HEK293 (cell line): ENCODE measurements at regions not wholly inside any gene's neighbourhood (a gene's known extent, or its start where the extent isn't known, plus 50 kb on each side); places are given as distances from the start of the nearest gene placed in this dataset.

ENCODE experiments used
- CTCF ChIA-PET: fragments of 350-600 bp; formaldehyde crosslinking; extraction: SDS; loops from one replicate; lab custom pipeline; 2021; ENCODE audit warnings: antibody characterized with exemption; lab: Yijun Ruan, JAX
- POLR2A ChIA-PET: fragments of 300-600 bp; formaldehyde crosslinking; extraction: SDS; loops from one replicate; lab custom pipeline; 2020; ENCODE audit warnings: antibody characterized with exemption, inconsistent platforms; lab: Yijun Ruan, JAX
- H3K27ac ChIP-seq: fragments of 200-500 bp; sonication (Bioruptor generic); 2 replicates; pipeline ENCODE4 v1.5.1; 2014; ENCODE audit warnings: low read depth, low read length, control low read depth, inconsistent platforms; ENCODE audit errors: extremely low read depth
- H3K36me3 ChIP-seq, 2 experiments: fragments of 200-500 bp in 1 of 2; sonication (Bioruptor generic) in 1 of 2; 1 replicate in 1 of 2; 2 replicates in 1 of 2; pipeline ENCODE4 v1.5.1; 2014 to 2017; ENCODE audit warnings: inconsistent platforms in 2 of 2, low read length in 2 of 2; ENCODE audit not compliant: control insufficient read depth in 2 of 2, insufficient read depth in 1 of 2
- H3K4me1 ChIP-seq: fragments of 200-500 bp; sonication (Bioruptor generic); 2 replicates; pipeline ENCODE4 v1.5.1; 2014; ENCODE audit warnings: mild to moderate bottlenecking, low read length, inconsistent platforms; ENCODE audit not compliant: control insufficient read depth, insufficient read depth
- H3K4me3 ChIP-seq: 2 replicates; pipeline ENCODE4 v1.5.1; 2011; ENCODE audit warnings: low read depth, mild to moderate bottlenecking, control low read depth, low read length, moderate library complexity
- H3K9me3 ChIP-seq: fragments of 200-500 bp; sonication (Bioruptor generic); 2 replicates; pipeline ENCODE4 v1.5.1; 2014; ENCODE audit warnings: low read depth, low read length, inconsistent platforms; ENCODE audit not compliant: control insufficient read depth, insufficient read depth
- SP7 ChIP-seq: fragments of 450-650 bp; formaldehyde crosslinking; IDR thresholded peaks from 2 replicates; pipeline ENCODE4 v1.5.1; 2016; ENCODE audit warnings: missing biosample characterization, missing genetic modification characterization
- TRIM28 ChIP-seq: IDR thresholded peaks from 2 replicates; pipeline ENCODE4 v1.6.1; 2011; ENCODE audit warnings: low read length, control low read depth, borderline replicate concordance
- ZBTB7A ChIP-seq: fragments of 450-650 bp; formaldehyde crosslinking; IDR thresholded peaks from 2 replicates; pipeline ENCODE4 v1.5.1; 2016; ENCODE audit warnings: low read depth, missing biosample characterization, missing genetic modification characterization
- ZFP3 ChIP-seq: fragments of 450-650 bp; formaldehyde crosslinking; IDR thresholded peaks from 2 replicates; pipeline ENCODE4 v1.5.1; 2016; ENCODE audit warnings: low read depth, missing biosample characterization, missing genetic modification characterization
- ZNF155 ChIP-seq: fragments of 450-650 bp; formaldehyde crosslinking; IDR thresholded peaks from 2 replicates; pipeline ENCODE4 v1.5.1; 2016; ENCODE audit warnings: missing biosample characterization, missing genetic modification characterization
- ZNF16 ChIP-seq: fragments of 450-650 bp; formaldehyde crosslinking; IDR thresholded peaks from 2 replicates; pipeline ENCODE4 v1.5.1; 2016; ENCODE audit warnings: low read depth, missing biosample characterization, missing genetic modification characterization
- ZNF560 ChIP-seq: fragments of 450-650 bp; formaldehyde crosslinking; IDR thresholded peaks from 2 replicates; pipeline ENCODE4 v1.5.1; 2017; ENCODE audit warnings: missing biosample characterization, missing genetic modification characterization, borderline replicate concordance
- TF ChIP-seq, protein P1 (sequence below): sonication (generic); formaldehyde crosslinking; IDR thresholded peaks from 2 replicates; pipeline ENCODE4 v1.8.1; 2022; ENCODE audit warnings: mild to moderate bottlenecking, moderate library complexity, missing genetic modification reagents
- TF ChIP-seq, protein P2 (sequence below): fragments of 450-650 bp; formaldehyde crosslinking; IDR thresholded peaks from 2 replicates; pipeline ENCODE4 v1.5.1; 2016; ENCODE audit warnings: missing biosample characterization, missing genetic modification characterization
- TF ChIP-seq, protein P3 (sequence below): fragments of 450-650 bp; formaldehyde crosslinking; conservative IDR thresholded peaks from 2 replicates; pipeline ENCODE4 v1.5.1; 2016; ENCODE audit warnings: low read depth, missing biosample characterization, missing genetic modification characterization
- TF ChIP-seq, protein P4 (sequence below): fragments of 450-650 bp; formaldehyde crosslinking; IDR thresholded peaks from 2 replicates; pipeline ENCODE4 v1.5.1; 2017; ENCODE audit warnings: missing biosample characterization, missing genetic modification characterization
- TF ChIP-seq, protein P5 (sequence below): IDR thresholded peaks from 2 replicates; pipeline ENCODE4 v1.6.1; 2011; ENCODE audit warnings: mild to moderate bottlenecking, low read depth, low read length, borderline replicate concordance
- TF ChIP-seq, protein P6 (sequence below): fragments of 450-650 bp; formaldehyde crosslinking; IDR thresholded peaks from 2 replicates; pipeline ENCODE4 v1.5.1; 2016; ENCODE audit warnings: missing biosample characterization, missing genetic modification characterization
- TF ChIP-seq, protein P7 (sequence below): fragments of 450-650 bp; formaldehyde crosslinking; IDR thresholded peaks from 2 replicates; pipeline ENCODE4 v1.5.1; 2016; ENCODE audit warnings: missing biosample characterization, missing genetic modification characterization

DNA sequence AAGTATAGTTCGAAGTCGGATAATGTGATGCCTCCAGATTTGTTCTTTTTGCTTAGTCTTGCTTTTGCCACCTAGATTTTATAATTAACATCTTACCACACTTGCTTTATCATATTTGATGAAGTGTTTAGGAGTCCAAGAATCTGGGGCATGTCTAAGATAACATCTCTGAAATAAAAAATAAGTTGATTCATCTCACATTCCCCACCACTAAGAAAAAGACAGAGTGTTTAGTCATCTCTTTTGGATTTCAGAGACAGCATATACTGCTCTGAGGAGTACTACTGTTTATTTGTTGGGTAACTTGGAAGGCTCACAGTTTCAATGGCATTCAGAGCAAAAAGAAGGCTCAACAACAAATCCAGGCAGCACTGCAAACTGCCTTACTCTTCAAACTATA, 324.2 kb upstream of the ATP11B start:
- H3K36me3 ChIP-seq, result no peaks in the 10 kb centered on the region
- no peaks in the 10 kb centered on the region for H3K9me3 ChIP-seq
- no peak overlapping the region for H3K27ac ChIP-seq
- H3K4me3 ChIP-seq, result no peak overlapping the region
- ChIA-PET CTCF (interaction anchor here (0.9 kb wide), 1 partner anchor 149 kb away, joined by 4 read pairs; no protein-coding TSS in a partner anchor), POLR2A (no interaction called here)
- H3K4me1 ChIP-seq, result peaks cover 7% of the 10 kb centered on the region
- TF ChIP-seq ZBTB7A (tag by site-specific recombination) (no peak), ZNF155 (no peak), ZNF16 (tag by site-specific recombination) (no peak), TRIM28 (no peak), SP7 (tag by site-specific recombination) (no peak), ZFP3 (tag by site-specific recombination) (no peak), ZNF560 (tag by site-specific recombination) (no peak)
- TF ChIP-seq, protein P1, sequence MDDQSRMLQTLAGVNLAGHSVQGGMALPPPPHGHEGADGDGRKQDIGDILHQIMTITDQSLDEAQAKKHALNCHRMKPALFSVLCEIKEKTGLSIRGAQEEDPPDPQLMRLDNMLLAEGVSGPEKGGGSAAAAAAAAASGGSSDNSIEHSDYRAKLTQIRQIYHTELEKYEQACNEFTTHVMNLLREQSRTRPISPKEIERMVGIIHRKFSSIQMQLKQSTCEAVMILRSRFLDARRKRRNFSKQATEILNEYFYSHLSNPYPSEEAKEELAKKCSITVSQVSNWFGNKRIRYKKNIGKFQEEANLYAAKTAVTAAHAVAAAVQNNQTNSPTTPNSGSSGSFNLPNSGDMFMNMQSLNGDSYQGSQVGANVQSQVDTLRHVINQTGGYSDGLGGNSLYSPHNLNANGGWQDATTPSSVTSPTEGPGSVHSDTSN (CRISPR knock-in tag), result no peak
- TF ChIP-seq, protein P2, sequence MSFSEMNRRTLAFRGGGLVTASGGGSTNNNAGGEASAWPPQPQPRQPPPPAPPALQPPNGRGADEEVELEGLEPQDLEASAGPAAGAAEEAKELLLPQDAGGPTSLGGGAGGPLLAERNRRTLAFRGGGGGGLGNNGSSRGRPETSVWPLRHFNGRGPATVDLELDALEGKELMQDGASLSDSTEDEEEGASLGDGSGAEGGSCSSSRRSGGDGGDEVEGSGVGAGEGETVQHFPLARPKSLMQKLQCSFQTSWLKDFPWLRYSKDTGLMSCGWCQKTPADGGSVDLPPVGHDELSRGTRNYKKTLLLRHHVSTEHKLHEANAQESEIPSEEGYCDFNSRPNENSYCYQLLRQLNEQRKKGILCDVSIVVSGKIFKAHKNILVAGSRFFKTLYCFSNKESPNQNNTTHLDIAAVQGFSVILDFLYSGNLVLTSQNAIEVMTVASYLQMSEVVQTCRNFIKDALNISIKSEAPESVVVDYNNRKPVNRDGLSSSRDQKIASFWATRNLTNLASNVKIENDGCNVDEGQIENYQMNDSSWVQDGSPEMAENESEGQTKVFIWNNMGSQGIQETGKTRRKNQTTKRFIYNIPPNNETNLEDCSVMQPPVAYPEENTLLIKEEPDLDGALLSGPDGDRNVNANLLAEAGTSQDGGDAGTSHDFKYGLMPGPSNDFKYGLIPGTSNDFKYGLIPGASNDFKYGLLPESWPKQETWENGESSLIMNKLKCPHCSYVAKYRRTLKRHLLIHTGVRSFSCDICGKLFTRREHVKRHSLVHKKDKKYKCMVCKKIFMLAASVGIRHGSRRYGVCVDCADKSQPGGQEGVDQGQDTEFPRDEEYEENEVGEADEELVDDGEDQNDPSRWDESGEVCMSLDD (tag by site-specific recombination), result no peak
- TF ChIP-seq, protein P3, sequence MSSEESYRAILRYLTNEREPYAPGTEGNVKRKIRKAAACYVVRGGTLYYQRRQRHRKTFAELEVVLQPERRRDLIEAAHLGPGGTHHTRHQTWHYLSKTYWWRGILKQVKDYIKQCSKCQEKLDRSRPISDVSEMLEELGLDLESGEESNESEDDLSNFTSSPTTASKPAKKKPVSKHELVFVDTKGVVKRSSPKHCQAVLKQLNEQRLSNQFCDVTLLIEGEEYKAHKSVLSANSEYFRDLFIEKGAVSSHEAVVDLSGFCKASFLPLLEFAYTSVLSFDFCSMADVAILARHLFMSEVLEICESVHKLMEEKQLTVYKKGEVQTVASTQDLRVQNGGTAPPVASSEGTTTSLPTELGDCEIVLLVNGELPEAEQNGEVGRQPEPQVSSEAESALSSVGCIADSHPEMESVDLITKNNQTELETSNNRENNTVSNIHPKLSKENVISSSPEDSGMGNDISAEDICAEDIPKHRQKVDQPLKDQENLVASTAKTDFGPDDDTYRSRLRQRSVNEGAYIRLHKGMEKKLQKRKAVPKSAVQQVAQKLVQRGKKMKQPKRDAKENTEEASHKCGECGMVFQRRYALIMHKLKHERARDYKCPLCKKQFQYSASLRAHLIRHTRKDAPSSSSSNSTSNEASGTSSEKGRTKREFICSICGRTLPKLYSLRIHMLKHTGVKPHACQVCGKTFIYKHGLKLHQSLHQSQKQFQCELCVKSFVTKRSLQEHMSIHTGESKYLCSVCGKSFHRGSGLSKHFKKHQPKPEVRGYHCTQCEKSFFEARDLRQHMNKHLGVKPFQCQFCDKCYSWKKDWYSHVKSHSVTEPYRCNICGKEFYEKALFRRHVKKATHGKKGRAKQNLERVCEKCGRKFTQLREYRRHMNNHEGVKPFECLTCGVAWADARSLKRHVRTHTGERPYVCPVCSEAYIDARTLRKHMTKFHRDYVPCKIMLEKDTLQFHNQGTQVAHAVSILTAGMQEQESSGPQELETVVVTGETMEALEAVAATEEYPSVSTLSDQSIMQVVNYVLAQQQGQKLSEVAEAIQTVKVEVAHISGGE (tag by site-specific recombination), result no peak
- TF ChIP-seq, protein P4, sequence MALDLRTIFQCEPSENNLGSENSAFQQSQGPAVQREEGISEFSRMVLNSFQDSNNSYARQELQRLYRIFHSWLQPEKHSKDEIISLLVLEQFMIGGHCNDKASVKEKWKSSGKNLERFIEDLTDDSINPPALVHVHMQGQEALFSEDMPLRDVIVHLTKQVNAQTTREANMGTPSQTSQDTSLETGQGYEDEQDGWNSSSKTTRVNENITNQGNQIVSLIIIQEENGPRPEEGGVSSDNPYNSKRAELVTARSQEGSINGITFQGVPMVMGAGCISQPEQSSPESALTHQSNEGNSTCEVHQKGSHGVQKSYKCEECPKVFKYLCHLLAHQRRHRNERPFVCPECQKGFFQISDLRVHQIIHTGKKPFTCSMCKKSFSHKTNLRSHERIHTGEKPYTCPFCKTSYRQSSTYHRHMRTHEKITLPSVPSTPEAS, result no peak
- TF ChIP-seq, protein P5, sequence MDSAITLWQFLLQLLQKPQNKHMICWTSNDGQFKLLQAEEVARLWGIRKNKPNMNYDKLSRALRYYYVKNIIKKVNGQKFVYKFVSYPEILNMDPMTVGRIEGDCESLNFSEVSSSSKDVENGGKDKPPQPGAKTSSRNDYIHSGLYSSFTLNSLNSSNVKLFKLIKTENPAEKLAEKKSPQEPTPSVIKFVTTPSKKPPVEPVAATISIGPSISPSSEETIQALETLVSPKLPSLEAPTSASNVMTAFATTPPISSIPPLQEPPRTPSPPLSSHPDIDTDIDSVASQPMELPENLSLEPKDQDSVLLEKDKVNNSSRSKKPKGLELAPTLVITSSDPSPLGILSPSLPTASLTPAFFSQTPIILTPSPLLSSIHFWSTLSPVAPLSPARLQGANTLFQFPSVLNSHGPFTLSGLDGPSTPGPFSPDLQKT, result no peak
- TF ChIP-seq, protein P6, sequence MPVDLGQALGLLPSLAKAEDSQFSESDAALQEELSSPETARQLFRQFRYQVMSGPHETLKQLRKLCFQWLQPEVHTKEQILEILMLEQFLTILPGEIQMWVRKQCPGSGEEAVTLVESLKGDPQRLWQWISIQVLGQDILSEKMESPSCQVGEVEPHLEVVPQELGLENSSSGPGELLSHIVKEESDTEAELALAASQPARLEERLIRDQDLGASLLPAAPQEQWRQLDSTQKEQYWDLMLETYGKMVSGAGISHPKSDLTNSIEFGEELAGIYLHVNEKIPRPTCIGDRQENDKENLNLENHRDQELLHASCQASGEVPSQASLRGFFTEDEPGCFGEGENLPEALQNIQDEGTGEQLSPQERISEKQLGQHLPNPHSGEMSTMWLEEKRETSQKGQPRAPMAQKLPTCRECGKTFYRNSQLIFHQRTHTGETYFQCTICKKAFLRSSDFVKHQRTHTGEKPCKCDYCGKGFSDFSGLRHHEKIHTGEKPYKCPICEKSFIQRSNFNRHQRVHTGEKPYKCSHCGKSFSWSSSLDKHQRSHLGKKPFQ, result no peak
- TF ChIP-seq, protein P7, sequence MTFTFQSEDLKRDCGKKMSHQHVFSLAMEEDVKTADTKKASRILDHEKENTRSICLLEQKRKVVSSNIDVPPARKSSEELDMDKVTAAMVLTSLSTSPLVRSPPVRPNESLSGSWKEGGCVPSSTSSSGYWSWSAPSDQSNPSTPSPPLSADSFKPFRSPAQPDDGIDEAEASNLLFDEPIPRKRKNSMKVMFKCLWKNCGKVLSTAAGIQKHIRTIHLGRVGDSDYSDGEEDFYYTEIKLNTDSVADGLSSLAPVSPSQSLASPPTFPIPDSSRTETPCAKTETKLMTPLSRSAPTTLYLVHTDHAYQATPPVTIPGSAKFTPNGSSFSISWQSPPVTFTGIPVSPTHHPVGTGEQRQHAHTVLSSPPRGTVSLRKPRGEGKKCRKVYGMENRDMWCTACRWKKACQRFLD (tag by site-specific recombination), result no peak
- TF ChIP-seq, all 188 proteins: peak for 0
